ENCODE measurements at regions not wholly inside any gene's neighbourhood (a gene's known extent, or its start where the extent isn't known, plus 50 kb on each side); places are given as distances from the start of the nearest gene placed in this dataset.
"Not testable (repeated sequence)": the region's sequence is repeated elsewhere in the genome, so short reads cannot be mapped to it uniquely, and the experiment has no call there.

GRCh38 chr1:101185421-101185820, 51.4 kb upstream of the S1PR1 start:
- no peak for FAIRE-seq
- no peak for DNase-seq (ENCODE audit: low spot score in 2 of 2)

- FAIRE-seq (no peak), DNase-seq (ENCODE audit: low spot score in 2 of 2) (no peak)
Measured at GRCh38 chr1:101183388-101183699, 53.5 kb upstream of the S1PR1 start.

GRCh38 chr1:101182627-101183387, 54.0 kb upstream of the S1PR1 start:
- FAIRE-seq: no peak
- no peak for DNase-seq (ENCODE audit: low spot score in 2 of 2)

GRCh38 chr1:101181930-101182329, 54.9 kb upstream of the S1PR1 start:
- DNase-seq (ENCODE audit: low spot score in 2 of 2) (no peak), FAIRE-seq (no peak)

- DNase-seq (ENCODE audit: low spot score in 2 of 2) (no peak), FAIRE-seq (no peak)
Measured at GRCh38 chr1:101178688-101179491, 57.9 kb upstream of the S1PR1 start.

DNA sequence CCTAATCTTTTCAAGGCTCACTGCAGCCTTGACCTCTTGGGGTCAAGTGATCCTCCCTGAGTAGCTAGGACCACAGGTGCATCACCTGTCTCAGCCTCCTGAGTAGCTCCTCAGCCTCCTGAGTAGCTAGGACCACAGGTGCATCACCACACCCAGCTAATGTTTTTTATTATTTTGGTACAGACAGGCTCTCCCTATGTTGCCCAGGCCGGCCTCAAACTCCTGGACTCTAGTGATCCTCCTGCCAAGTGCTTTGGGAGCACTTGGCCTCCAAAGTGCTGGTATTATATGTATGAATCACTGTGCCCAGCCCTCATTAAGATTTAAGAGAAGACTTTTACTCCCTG, 58.5 kb upstream of the S1PR1 start:
- FAIRE-seq: no peak
- DNase-seq (ENCODE audit: low spot score in 2 of 2): no peak

DNA sequence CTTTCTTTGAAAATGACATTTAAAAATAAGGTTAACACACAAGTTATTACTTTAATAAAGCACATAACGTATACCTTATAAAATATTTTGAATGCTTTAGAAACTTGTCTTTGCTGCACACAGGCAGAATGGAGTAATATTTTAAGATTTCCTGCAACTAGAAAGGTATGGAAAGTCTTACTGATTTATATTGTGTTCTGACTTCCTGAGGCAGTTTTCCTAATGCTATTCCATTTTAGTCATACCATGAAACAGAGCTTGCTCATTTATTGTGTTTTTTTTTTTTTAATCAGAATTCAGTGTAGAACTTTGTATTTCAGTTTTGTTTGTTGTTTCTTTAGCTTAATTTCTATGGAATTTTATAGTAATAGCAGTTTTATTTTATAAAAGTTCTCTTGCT, 60.9 kb upstream of the S1PR1 start:
- DNase-seq (ENCODE audit: low spot score in 2 of 2) (no peak), FAIRE-seq (no peak)

DNA sequence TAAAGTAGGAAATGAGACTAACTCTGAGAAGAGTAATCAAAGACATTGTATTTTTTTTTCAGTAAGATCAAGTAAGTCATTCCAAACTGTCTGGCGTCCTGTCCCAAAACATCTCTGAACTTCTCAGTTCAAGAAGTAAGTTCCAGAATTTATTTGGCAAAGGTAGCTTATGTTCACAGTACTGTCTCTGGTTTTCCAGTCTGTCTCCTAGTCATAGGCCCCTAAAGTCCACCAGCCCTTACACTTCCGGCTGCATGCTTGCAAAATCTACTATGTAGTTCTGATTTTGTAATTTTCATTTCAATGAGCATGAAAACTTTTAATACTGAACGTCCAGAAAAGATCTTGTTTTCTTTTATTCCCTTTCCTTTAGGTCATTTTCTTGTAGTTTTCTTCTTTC, 61.4 kb upstream of the S1PR1 start:
- DNase-seq (ENCODE audit: low spot score in 2 of 2) (no peak), FAIRE-seq (no peak)

DNA sequence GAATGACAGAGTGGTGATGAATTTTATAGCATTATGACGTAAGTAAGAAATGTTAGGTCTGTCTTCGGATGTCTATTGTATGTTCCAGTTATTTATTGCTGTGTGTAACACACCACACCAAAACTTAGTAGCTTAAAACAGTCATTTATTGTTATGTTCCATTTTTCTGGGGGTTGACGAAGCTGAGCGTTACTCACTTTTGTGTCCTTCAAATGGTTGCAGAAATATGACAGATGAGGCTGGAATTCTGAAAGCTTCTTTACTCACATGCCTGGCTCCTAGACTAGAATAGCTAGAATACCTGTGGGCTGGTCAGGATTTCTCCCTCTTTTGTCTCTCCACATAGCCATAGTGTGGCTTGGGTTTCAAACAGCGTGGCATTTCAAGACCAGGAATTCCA, 62.1 kb upstream of the S1PR1 start:
- FAIRE-seq: no peak
- no peak for DNase-seq (ENCODE audit: low spot score in 2 of 2)

GRCh38 chr1:101174298-101174697, 62.5 kb upstream of the S1PR1 start:
- not testable (repeated sequence) for DNase-seq (ENCODE audit: low spot score in 2 of 2)
- peak; percentile 33 for FAIRE-seq

DNA sequence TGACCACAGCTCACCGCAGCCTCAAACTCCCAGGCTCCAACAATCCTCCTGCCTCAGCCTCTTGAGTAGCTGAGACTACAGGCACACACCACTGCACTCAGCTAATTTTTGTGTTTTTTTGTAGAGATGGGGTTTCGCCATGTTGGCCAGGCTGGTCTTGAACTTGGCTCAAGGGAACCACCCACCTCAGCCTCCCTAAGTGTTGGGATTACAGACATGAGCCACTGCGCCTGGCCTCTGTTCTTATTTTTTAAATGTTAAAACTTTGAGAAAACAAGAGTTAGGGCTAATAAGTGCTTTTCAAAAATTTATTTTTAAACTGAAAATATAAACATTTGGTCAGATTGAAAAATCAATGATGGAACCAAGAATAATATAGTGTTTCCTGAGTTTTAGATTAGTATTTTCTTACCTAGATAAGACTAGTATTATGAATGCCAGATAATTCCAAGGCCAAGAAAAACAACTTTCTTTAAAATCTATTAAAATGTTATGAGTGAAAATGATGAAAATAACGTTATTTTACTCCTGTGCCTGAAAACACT, 66.2 kb upstream of the S1PR1 start:
- FAIRE-seq (no peak), DNase-seq (ENCODE audit: low spot score in 2 of 2) (no peak)

DNA sequence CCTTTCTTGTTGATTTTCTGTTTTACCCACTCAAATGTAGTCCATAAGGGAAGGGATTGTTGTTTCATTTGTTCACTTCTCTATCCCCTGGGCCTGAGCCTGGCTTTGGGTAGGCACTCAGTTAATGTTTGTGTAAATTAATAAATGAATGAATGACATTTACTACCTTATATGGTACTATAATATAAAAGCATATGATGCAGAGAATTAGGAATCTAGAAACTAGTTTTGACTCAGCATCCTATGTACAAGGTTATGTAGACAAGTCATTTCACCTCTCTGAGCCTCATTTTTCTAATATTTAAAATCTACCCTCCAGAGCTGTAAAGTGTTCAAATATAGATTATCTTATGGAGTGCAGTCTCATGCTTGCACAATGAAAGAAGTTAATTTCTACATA, 68.9 kb upstream of the S1PR1 start:
- DNase-seq (ENCODE audit: low spot score in 2 of 2): no peak

GRCh38 chr1:101166583-101167120, 70.2 kb upstream of the S1PR1 start:
- DNase-seq (ENCODE audit: low spot score in 2 of 2) (no peak), FAIRE-seq (no peak)

More for the DNA sequence above, 68.9 kb upstream of the S1PR1 start:
- no peak for FAIRE-seq

- DNase-seq (ENCODE audit: low spot score in 2 of 2) (no peak), FAIRE-seq (no peak)
Measured at GRCh38 chr1:101165954-101166353, 70.9 kb upstream of the S1PR1 start.

DNA sequence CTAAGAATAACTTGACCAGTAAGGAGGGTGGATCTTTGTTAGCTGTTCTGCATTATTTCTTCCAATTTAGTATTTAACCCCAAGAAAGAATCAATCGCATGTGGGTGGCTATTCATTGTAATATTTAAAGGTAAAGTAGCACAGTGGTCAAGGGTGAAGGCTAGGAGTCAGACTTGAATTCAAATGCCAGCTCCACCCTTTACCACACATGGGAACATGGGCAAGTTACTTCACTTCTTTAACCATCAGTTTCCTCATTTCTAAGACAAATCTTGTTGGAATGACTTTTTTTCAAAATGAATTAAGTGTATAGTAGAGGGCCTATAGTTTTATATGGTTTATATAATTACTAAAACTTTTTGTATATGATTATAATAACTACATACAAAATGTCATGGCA, 71.3 kb upstream of the S1PR1 start:
- DNase-seq (ENCODE audit: low spot score in 2 of 2): no peak
- FAIRE-seq: no peak

DNA sequence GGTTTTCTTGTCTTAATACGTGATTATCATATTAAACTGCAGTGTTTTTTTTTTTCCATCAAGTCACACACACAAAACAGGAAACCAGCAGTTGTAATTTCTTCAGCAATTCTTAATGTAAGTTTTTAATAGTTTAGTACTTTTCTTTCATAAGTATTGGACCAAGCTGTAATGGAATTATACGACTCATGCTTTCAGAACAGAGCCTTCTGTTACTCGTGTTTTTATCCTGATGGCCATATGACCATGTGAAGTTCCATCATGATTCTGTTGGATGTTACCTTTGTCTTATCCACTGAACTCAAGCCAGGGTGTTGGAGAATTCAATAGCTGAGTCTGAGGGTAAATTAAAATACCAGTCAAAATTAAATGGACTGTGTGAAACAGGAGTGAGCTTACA, 72.0 kb upstream of the S1PR1 start:
- no peak for DNase-seq (ENCODE audit: low spot score in 2 of 2)
- FAIRE-seq: no peak

GRCh38 chr1:101162736-101163735, 73.8 kb upstream of the S1PR1 start:
- DNase-seq (ENCODE audit: low spot score in 2 of 2) (no peak), FAIRE-seq (no peak)

GRCh38 chr1:101162300-101162699, 74.5 kb upstream of the S1PR1 start:
- no peak for FAIRE-seq
- DNase-seq (ENCODE audit: low spot score in 2 of 2): no peak

- DNase-seq (ENCODE audit: low spot score in 2 of 2) (no peak), FAIRE-seq (no peak)
Measured at GRCh38 chr1:101161619-101162018, 75.2 kb upstream of the S1PR1 start.

GRCh38 chr1:101158424-101158823, 78.4 kb upstream of the S1PR1 start:
- FAIRE-seq (no peak), DNase-seq (ENCODE audit: low spot score in 2 of 2) (no peak)
